SIG-M5 (cell line): ENCODE measurements at regions not wholly inside any gene's neighbourhood (a gene's known extent, or its start where the extent isn't known, plus 50 kb on each side); places are given as distances from the start of the nearest gene placed in this dataset.

ENCODE experiments used
- DNase-seq: peaks from one replicate; lab custom pipeline; 2025; lab: John Stamatoyannopoulos, UW

DNA sequence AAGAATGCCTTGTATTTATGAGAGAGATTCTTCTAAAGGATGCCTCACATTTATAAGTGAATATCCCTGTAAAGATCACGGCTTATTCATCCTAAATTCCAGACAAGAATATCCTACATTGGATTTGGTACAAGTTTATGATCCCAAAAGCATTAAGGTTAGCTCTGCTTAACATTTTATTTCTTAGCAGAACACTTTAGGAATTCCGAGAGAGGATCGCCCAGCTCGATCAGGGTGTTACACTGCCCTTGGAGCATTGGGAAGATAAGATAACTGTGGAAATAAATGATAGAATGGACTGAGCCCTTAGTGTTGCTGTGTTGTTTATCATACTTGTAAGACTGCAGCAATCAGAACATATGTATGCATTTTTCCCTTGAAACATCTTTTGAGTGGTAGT, 223.0 kb upstream of the CDIN1 start:
- no peak for DNase-seq

GRCh38 chr15:36356978-36357601, 222.3 kb upstream of the CDIN1 start:
- DNase-seq, result no peak

- no peak for DNase-seq
Observed at GRCh38 chr15:36358094-36358493, 221.3 kb upstream of the CDIN1 start.

- DNase-seq, result no peak
Observed at GRCh38 chr15:36358523-36358922, 220.9 kb upstream of the CDIN1 start.

- DNase-seq, result no peak
Observed at GRCh38 chr15:36359286-36359685, 220.1 kb upstream of the CDIN1 start.

GRCh38 chr15:36361351-36361870, 218.0 kb upstream of the CDIN1 start:
- DNase-seq, result no peak

- no peak for DNase-seq
Observed at GRCh38 chr15:36362509-36362915, 216.9 kb upstream of the CDIN1 start.

GRCh38 chr15:36363335-36363734, 216.1 kb upstream of the CDIN1 start:
- DNase-seq, result no peak

DNA sequence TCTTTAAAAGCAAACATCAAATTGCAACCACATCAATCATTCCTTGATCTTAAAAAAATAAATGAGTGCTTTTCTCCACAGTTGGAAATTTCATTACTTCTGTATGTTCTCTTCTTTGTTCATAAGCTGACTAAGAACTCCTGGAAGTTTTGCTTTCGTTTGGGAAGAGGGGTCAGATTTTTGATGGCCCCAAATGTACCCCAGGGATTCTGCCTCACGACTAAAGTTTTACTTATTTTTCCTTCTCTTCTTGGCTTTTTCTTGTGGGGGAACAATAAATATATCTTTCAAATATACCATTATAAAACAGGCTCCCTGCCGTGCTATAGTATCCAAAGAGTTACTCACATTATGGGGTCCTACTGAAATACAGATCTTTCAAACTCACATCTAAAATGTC, 215.0 kb upstream of the CDIN1 start:
- DNase-seq, result no peak

- peak; percentile 71 for DNase-seq
Observed at GRCh38 chr15:36365963-36366362, 213.5 kb upstream of the CDIN1 start.

DNA sequence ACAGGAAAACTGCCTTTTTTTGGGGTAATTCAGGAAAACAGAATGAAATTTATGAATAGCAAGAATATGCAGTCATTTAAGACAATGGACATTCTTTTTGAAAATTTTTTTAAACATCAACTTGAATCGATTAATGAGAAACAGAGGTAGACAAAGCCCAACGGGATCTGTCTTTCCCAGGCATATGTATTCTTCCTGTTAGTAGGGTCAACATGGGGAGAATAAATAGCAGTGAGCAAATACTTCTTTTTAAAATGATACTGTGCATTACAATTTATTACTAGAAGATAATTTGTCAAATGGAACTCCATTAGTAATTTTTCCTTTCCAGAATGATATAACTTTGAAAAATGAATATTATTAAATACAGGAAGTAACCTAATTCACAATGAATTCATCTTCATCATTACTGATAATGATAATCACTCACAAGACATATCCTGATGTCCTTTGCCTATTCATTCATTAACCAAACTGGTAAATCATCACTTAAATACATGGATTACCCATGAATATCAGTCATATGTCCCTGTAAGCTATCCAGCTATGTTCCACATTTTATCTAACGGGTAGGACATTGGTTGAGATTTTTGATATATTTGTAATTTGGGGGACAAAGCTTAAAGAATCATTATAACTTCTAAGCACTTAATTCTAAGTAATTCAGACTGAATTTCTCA, 209.2 kb upstream of the CDIN1 start:
- DNase-seq, result no peak

DNA sequence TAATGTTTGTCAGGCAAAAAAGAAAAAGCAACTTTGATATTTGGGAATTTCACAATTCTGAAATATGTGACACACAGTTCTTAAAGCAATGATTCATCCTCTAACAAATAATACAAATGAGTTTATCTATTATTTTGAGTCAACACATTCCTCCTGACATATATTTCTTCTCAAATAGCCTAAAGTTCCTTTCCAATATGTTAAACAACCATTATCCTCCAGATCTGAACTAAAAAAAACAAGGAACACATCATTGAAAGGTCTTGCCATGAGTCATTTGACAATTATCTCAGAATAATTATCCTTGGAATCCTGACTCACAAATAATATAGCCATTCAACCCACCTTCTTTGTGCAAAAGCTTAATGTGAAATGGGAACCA, 208.7 kb upstream of the CDIN1 start:
- no peak for DNase-seq

DNA sequence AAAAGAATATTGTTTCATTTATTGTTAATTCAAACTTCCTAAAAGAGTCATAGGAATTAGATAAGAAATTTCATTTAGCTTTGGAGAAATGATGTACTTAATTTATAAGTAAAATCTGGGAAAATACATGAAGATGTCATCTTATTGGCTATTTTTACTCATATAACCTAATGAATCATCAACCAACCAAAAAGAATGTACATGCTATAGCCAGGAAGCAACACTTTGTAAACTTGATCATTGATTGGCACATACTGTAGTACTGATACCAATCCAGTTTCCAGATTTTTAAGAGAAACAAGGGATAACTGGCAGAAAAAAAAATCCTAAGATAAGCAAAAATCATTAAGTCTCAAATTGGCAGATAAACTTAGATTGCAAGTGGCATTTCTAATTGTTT, 207.9 kb upstream of the CDIN1 start:
- DNase-seq, result no peak

- DNase-seq, result no peak
Observed at GRCh38 chr15:36372968-36373367, 206.5 kb upstream of the CDIN1 start.

GRCh38 chr15:36373550-36373949, 205.9 kb upstream of the CDIN1 start:
- no peak for DNase-seq

GRCh38 chr15:36389107-36389506, 190.3 kb upstream of the CDIN1 start:
- no peak for DNase-seq

DNA sequence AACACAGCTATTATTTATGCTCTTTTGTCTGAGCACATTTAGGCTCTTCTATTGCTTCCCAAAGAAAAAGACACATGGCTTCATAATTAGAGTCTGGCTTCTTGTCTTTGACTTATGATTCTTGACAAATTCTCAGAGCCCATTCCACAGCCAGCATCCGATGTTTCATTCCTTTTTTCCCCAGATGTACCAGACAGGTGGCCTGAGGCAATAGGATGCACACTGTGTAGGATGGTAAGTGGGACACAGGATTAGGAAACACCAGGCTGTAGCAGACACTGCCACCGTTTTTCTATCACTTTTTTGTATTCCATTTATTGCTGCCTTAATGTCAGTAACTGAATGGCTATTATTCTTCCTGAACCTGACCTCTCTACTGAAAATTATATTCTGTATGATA, 188.9 kb upstream of the CDIN1 start:
- DNase-seq, result no peak

DNA sequence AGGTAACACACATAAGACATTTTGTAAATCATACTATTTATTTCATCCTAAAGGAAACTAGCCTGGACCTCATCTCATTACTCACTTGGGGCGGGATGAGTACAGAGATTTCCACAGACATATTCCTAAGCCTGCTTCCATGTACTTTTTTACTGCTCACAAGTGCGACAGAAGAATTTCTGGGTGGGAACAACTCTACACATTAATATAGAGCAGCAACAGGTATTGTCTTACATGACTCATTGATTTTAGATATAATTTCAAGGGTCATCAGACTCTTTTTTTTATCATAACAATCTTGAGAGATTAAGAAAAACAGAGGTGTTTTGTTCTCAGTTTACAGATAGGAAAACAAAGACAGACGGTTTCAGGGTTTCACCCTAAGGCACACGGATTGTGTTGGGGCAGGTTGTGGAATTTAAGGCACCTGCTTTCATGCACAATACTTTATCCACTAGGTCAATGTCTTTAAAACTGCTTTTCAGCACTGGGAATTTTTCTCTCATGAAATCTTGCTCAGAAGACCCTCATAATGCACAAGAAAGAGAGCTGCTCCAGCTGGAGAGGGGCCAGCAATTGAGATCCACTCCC, 186.7 kb upstream of the CDIN1 start:
- no peak for DNase-seq

DNA sequence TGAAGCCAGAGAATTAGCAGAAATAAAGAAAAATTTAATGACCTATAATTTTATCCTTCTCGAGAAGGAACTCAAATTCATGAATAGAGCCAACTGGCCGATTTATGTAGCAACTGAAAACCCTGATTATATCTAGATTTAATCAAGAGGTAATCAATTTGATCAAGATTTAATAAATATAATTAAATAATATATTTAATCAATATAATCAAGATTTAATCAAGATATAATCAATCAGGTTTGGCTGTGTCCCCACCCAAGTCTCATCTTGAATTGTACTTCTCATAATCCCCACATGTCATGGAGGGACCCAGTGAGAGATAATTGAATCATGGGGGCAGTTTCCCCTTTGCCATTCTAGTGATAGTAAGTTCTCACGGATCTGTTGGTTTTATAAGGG, 181.2 kb upstream of the CDIN1 start:
- DNase-seq, result no peak

GRCh38 chr15:36399276-36399675, 180.2 kb upstream of the CDIN1 start:
- DNase-seq, result no peak

DNA sequence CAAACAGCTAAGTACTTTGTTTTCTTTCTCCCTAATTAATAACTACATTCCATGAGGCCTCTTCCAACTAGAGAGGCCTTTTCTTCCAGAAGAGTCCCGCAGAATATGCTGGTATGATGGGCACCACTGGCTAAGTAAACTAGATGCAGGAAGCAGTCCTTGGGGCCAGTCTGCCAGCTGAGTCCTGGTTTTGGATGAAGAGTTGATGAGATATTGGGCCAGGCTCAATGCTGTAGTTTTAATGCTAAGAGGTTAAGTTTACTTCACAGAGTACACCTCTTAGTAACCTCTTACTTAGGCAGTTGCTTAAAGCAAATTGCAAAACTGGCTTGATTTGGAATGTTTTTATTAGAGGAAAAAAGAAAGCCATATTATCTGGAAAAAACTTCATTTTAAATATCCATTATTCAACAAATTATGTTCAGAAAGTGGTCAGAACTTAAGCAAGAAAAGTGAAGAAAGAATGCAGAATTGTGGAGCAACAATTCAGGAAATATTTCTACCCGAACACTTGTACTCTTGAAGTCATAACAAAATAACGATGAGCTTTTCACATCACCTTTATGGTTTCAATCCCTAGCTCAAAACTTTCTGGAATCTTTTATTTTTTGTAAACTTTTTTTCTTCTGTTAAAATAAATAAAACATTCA, 178.4 kb upstream of the CDIN1 start:
- no peak for DNase-seq

GRCh38 chr15:36401586-36401966, 177.8 kb upstream of the CDIN1 start:
- no peak for DNase-seq

GRCh38 chr15:36403351-36403750, 176.1 kb upstream of the CDIN1 start:
- DNase-seq, result no peak
